SHP77 treated with DMSO at 0.1 percent for 48 hours (cell line): ENCODE measurements at regions not wholly inside any gene's neighbourhood (a gene's known extent, or its start where the extent isn't known, plus 50 kb on each side); places are given as distances from the start of the nearest gene placed in this dataset.
A peak's percentile ranks its signal among the peaks of the same experiment; 100 is the strongest.

Source experiments
- DNase-seq: peaks from one replicate; lab custom pipeline; 2025; lab: John Stamatoyannopoulos, UW

DNA sequence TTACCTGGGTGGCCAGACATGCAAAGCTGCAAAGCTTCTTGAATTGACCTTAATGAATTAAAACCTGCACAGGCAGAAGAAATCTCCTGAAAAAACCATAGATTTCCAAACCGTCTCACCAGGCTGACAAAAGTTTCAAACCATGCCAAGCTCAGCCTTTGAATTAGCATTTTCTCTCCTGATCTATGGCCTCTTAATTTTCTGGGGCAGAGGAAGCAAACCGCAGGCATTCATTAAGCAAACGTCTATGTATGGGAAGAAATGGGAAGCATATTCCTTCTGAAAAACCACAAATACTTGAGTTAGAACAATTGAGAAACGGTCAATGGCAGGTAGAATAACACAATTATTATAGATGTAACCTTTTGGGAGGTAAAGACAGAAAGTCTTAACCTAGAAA is 500.2 kb upstream of the NR2F2 start:
- no peak for DNase-seq

DNA sequence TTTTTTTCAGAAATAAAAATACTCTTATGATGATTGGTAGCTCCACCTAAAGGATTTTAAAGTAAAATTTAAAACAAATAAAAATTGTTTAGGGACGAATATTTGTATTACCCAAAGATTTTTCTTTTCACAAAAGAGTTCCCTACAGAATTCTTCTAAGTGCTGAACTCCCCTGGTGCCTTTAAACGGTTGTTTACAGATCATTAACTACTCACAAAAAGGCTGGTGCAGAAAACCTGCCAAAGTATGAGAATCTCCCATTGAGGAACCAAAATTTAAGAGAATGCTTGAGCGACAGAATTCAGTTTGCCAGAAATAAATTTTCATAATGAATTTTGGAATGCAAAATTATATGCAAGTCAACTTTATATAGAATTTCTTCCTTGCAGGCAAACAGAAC is 497.8 kb upstream of the NR2F2 start:
- DNase-seq: no peak

DNA sequence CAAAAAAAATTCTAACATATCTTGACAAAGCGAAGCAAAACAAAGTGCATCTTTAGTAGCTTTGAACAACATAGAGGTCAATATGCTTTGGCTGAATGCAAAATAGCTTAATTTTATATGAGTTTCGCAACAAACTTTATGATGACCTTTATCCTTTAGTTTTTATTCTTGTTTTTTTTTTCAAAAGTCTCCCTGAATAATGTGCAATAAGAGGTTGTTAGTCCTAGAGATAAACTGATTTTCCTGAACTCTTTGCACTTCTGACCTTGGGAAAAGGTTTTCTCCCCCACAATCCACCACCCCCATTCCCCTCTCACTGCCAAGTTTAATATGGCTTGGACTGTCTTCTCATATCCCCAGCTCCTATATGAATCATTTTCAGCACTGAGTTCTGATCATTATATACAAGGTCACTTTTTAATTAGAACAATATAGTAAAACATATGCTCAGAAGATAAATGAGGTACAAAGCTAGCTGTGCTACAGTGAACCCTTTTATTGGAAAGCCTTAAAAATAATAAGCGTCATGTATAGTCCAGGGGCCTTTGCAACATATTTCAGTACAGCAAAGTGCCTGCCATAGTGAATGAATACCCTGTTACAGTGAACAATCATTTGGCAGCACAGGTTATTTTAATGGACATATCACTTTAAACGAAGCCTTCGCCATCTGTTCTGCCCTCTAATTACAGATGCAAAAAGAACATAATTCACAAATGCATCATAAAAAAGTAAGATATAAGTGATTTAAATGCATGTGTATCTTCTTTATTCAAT is 496.3 kb upstream of the NR2F2 start:
- no peak for DNase-seq

DNA sequence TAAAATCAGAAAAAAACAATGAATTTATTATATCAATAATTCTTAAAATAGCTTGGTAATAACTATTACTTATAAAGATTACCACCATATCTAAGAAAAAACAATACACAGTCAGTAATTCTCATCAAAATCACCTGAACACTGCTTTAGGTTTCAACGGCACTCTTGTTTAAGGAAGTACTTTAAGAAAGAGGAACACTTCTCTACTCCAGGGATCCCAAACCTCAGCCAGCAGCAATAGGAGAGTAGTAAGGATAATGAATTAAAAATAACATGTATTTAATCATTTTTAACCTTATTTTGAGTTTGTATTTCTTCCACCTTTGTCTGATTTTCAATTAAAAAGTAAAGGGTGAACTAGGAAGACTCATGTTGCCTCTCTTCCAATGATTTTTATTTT is 494.0 kb upstream of the NR2F2 start:
- DNase-seq: no peak

DNA sequence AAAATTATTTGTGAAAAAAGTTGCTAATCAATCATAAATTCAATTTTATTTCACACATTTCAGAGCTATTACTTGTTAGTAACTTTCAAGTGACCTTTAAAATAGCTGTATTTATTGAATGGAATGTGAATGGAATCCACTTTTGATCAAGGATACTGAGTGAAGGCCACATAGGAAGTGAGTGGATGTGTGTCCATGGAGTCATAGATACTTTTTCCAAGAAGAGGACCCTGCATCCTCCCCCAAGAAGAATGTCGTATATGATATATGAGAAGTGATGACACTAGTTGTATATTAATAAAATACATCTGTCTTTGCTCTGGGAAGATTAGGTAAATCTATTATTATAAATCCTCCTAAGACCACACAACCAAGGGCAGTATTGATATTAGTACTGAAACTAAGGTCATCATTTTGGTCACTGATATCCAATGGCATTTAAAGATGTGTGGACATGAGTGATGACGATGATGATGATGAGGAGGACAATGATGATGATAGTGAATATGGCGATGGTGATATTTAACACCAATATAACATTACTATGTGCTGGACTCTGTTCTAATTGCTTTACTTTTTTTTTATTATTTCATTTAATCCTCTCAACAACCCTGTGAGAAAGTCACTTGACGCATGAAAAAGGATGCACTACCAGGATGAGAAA is 493.0 kb upstream of the NR2F2 start:
- no peak for DNase-seq

DNA sequence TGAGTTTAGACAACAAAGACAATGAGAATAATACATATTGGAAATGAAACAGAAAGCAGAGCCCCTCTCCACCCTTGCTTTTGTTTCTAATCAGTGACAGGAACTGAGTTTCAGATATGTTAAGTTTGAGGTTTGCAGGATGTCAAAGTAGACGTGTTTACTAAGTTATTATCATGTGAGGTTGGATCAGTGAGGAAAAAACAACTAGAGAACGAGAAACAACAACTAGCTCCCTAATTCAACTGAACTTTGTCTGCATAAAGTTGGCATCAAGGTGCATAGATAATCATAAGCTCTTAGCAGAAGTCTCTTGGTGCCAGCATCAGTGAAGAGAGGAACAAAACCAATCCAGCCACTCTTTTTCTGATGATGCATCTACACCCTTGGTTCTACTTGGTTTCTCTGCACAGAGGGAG is 491.1 kb upstream of the NR2F2 start:
- no peak for DNase-seq

DNA sequence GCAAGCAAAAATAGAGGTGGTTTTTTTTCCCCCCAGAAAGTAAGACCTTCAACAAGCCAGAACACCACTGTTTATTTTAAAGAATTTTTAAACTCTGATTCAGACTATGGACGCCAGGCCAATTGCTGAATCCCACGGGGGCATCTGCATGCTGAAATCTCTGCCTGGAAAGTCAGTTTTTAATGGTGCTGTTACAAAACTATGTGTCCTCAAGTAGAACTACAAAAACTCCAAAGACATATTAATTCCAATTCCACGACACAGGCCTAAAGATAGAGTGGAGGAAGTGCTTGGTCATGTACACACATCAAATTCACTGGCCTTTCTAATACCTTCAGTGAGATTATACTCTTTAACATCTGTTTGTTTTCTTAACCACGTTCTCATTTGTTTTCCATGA is 490.5 kb upstream of the NR2F2 start:
- DNase-seq: no peak

DNA sequence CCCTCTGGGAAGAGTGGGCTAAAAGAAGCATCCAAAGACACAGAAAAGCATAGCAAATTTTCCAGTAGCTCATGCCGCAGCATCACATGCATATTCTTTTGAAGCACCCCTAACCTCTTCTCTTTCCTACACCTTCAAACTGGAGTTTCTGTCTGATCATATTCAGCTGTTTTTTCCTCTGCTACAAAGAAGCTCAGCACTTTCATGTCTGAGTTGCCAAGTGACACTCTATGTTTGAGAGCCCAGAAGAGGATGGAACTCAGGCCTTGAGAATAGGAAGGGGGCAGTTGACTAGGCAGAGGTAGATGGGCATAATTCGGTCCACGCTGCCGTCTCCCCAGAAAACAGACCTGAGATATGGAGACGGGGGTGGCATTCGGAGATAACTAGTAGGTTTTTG is 489.6 kb upstream of the NR2F2 start:
- DNase-seq: no peak

DNA sequence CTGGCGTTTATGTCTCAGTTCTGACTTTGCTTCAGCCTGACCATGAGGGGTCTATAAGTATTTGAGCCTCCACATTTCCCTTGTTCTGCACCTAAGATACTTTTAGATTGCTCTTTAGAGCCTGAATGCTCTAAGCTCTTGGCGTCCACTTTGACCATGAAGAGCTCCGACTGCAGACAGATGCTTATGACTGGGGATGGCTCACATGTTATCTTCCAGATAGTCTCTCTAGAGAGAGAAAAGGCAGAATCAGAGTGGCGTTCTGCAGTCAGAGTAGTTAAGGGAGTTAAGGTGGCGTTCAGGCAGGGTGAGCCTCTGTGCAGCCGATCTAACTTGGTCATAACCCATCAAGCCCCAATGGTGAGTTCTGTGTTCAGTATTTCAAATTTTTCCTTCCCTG is 487.9 kb upstream of the NR2F2 start:
- no peak for DNase-seq

DNA sequence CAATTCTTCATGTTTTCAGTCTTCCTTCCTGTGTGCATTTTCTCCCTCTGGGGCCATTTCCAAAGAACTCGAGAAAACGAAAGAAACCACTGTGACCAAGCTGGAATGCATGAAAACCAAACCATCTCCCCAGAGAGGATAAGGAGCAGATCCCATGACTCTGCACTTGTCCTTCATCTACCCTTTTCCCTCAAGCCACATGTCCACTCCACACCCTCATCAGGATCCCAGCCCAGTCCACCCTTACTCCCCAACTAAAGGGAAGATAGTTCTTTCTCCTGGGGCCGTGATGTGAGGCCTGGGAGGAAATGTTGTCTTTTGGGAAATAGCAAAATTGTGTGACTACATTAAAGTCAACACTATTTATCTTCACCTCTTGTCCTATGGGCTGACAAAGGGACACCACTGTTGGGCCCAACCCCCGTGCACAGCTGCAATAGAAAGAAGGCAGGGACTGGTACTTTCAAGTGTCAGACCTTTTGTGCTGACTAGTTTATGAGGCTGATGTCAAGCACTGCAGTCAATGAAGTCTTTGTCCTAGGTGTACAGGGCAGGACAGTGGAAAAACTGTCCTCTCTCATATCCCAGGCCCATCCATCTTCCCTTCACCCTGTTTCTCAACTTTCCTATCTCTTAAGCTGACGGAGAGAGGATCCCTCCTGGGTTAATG is 487.1 kb upstream of the NR2F2 start:
- DNase-seq: no peak

DNA sequence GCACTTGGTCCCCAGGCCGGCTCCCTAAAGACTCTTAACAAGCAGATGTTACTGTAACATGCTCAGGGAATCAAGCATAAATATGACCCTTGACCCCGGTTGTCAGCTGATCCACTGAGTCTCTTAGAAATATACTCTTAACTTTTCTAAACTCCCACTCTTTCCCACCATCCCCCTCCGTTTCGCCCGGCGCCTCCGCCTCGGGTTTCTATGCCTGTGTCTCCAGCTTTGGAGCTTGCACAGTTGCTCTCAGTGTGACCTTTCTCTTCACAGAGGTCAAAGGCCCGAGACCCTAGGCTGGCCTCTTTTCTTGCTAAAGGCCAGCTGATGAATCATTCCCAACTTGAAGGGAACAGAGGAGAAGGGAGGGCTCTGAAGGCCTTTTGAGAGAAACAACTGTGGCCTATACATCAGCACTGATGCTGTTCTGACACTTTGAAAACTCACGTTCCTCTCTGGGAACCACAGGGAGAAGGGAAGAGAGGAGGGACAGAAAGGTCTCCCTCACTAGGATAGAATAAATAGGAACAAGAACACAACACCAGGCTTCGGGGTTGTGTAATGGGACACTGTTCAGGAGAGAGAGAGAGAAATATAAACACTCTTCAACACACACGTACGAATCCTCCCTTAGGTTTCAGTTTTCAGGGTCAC is 484.5 kb upstream of the NR2F2 start:
- DNase-seq: no peak

DNA sequence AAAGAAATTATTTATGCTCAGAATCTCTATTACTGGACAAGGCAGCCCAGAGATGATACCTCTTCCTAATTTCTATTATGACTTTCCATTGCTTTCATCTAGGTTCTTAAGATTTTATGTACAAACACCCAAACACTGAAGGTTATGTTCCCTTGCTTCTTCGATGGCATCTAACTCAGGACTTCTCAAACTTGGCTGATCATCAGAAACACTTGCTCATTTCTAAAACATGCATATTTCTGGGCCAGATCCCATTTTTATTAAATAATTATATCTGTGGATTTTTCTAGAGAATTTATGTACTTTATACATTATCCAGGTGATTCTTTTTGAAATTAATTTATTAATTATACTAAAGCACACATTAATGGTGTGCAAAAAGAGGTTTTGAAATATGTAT is 482.4 kb upstream of the NR2F2 start:
- DNase-seq: no peak

DNA sequence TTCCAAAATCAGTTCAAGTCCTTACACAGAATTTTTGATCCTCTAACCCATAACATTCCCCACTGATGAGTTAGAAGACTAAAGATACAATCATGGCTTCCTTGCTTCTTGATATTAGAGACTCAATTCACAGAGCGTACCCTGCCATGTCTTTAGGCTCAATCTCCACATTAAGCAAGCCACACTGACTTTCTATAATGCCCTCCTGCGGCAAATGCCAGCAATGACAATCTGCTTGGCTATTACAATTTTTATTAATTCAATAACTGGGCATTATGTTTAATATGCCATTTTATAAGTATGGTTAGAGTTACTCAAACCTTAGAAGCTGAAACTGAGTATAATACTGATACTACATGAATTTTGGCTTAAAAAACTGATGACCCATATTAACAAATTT is 479.7 kb upstream of the NR2F2 start:
- no peak for DNase-seq

DNA sequence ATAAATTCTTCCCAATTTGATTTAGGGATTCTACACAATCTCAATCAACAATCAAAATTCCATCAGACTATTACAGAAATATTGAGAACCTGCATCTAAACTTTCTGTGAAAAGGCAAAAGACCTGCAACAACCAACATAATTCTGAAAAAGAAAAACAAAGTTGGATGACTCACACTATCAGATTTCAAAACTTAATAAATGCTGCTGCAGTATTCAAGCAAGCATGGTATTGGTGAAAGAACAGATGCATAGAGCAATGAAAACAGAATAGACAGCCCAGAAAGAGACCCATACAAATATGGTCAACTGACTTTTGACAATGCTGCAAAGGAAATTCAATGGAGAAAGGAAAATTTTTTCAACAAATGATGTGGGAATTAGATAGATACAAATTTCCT is 477.1 kb upstream of the NR2F2 start:
- no peak for DNase-seq

DNA sequence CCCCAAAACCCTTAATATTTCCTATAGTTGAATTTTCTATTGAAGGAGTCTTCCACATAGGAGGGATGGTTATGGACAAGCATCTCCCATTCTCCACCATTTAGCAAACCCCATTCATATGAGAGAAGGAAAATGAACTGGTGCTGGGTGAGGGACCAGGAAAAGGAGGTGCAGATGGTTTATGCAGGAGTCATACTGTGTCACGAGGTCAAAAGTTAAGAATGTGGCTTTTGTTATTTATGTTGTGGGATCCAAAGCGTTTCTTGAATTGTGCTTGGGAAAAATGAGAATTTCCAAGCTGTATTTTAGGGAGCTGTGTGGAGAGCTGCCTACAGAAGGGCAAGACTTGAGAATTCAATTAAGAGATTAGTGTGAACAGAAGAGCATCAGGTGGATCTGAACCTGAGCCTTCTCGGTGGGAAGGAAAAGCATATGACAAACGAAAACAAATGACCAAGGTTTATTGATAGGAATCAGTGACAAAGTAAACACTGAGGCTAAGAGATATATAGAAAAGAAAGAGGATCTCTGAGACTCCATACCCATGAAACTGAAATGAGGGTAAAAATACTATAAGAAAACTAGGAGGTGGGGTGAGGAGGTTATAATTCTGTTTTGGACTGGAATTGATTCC is 473.3 kb upstream of the NR2F2 start:
- no peak for DNase-seq

DNA sequence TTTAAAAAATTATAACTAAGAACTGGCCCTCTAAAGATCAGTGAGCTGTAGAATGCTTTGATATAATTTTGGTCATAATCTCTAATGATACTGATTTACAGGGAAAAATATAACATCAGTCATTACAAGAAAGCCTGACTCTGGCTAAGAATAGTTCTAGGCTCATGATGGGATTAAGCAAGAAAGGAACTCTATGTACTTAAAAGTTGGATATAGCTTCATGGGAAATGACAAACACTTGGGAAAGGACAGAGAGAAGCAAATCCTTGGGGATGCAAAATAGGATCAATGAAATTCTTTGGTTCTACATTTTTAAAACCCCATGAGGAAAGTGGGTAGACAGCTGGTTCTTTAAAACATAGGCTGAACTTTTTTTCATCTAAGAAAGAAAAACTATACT is 472.7 kb upstream of the NR2F2 start:
- DNase-seq: no peak

DNA sequence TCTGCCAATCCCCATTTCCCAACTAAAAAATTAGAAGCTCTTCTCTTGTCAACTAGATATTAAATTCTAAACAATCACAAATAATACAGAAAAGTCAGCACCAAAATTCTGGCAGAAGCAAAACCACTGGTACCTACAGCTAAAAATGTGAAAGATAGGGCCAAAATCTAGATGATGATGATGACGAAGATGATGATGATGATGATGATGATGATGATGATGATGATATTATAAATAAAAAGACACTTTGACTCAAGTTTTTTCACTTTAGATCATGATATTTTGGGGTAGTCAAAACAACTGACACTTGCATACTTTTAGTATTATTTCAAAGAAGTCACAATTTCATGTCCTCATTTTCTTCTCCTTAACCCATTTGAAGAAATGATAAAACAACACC is 470.1 kb upstream of the NR2F2 start:
- DNase-seq: no peak

DNA sequence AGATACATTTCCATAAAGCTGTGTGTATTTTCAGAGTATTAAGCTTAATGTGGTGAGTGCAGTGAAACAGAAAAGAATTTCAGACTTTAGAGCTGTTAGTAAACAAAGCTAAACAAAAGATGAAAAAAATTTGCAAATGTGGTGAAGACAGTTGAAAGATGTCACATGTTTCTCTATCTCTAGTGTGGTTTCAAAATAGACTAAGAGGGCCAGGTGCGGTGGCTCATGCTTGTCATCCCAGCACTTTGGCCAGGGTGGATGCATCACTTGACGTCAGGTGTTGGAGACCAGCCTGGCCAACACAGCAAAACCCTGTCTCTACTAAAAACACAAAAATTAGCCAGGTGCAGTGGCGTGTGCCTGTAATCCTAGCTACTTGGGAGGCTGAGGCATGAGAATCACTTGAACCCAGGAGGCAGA is 466.0 kb upstream of the NR2F2 start:
- DNase-seq: peak; percentile 40

DNA sequence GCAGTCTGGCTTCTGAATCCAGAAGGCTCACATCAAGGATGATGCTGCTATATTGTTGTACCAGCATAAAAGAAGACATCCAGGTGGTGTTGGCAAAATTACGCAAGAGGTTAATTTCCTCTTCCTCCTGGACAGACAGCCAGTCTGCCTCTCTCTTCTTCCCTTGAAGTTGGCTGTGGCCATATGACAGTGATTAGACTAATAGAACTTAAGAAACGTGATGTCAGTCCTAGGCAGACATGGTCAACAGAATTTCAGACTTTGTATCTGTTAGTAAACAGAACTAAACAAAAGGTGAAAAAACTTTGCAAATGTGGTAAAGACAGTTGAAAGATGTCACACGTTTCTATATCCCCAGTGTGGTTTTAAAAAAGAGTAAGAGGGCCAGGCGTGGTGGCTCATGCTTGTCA is 465.2 kb upstream of the NR2F2 start:
- no peak for DNase-seq

DNA sequence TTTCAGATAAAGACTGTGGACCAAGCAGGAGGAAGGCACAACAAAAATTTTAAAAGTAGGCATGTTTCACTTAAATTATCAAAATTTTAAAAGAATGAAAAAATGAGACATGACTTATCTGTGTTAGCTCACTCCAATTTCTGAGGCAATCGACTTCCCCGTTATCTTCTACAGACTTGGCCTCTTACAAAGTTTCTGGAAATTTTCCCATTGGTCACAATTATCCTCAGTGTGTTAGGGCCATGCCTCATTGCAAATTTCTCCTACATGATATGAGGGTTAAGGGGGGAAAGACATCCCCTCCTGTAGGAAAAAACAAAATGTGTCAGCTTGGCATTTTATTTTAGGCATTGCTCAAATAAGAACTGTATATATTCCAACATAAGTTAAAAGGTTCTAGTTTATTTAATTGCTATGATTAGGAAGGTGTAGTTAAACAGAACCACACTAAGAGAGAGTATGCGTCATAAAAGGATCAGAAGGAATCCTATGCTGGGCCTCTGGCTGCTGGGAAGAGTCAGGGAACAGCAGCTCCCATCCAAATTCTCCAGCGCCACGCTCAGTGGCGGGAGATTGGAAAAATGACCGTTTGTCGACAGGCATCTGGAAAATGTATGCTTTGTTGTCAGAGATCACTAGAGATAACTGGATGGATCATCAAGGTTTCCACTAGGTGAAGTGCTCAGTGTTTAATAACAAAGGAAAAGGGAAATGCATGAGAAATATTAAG is 463.6 kb upstream of the NR2F2 start:
- DNase-seq: no peak

DNA sequence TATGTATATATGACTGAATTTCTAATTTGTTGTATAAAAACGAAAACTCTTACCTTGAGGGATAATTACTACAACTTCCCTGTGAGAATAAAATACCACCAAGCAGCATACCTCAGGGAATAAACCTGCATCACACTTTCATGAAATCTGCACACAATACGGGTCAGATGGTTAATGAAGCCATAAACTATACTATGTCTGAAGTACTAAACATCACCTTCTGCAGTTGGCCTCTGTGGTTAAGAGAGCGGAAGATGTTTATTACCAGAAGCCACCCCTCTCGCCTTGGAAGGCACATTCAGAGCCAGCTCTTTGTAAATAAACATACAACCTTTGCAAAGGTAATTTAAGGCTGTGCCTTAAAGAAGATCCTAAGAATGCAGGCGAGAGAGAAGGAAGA is 462.1 kb upstream of the NR2F2 start:
- no peak for DNase-seq

DNA sequence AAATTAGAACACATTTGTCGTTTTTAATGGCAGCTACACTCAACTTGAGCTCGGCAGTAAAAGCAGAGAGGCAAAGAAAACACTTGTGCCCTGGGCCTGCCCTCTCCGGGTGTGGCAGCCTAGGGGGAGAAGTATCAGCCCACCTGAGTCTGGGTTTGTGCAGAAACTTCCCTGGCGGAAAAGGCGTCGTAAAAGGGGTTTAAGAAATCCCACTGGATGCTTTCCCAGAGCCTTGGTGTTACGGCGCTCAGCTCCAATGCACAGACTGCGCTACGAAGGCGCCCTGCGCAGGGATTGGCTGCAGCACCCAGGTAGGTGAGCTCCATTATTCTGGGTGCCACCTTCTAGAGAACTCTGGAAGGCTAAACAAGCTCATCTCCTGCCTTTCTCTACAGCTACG is 461.5 kb upstream of the NR2F2 start:
- no peak for DNase-seq
